ENCODE measurements at regions not wholly inside any gene's neighbourhood (a gene's known extent, or its start where the extent isn't known, plus 50 kb on each side); places are given as distances from the start of the nearest gene placed in this dataset.

DNA sequence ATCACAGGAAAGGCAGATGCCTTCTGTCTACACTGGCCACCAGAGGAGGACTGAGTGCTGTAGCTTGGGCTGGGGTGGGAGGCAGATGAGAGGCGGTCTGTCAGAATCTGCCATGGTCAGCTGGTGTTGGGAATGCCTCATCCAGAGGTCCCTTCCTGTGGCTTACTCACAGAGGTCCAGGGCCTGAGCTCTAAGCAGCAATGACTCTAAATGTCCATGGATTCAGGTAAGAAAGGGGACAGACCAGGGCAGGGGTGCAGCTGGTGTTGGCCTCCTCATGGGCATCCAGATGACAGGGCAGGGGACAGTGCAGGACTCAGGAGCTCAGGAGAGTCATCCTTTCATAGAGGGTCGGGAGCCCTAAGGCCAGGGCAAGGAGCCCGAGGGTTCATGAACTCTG lies 165.0 kb downstream of the ICE1 start:
- 50 to 61% methylated on average over 1 to 3 of the region's 3 CpGs for WGBS, 2 donors (ENCODE audit: low coverage in 1 of 2)
- no peaks in the 10 kb centered on the region for H3K4me1 ChIP-seq
- in situ Hi-C loops (cut with MboI; ENCODE audit: low pct_ligation_motif_present in 1 of 4, low pct_unique_long_range_greater_than_20kb in 1 of 4, low sequenced_read_pairs in 3 of 4) = no loop called here
- no peaks in the 10 kb centered on the region for H3K36me3 ChIP-seq
- H3K9me3 ChIP-seq = no peaks in the 10 kb centered on the region
- TF ChIP-seq EP300 (IDR thresholded peaks at IDR 0.05; ENCODE audit: low read depth) (no peak), POLR2A (IDR thresholded peaks at IDR 0.05) (no peak), POLR2AphosphoS5 (IDR thresholded peaks at IDR 0.05) (no peak), CTCF (IDR thresholded peaks at IDR 0.05) (no peak)
- DNase-seq = no peak
- intact Hi-C loops (cut with DNase I; ENCODE audit: low total_unique reads) = no loop called here
- no peak overlapping the region for H3K27ac ChIP-seq
- no peaks in the 10 kb centered on the region for H3K27me3 ChIP-seq
- no peak overlapping the region for H3K4me3 ChIP-seq

GRCh38 chr5:5586721-5587120 lies 164.2 kb downstream of the ICE1 start:
- no peak overlapping the region for H3K27ac ChIP-seq
- no peak for DNase-seq
- 20 to 42% methylated on average over 2 of the region's 2 CpGs for WGBS, 2 donors (ENCODE audit: low coverage in 1 of 2)
- no peaks in the 10 kb centered on the region for H3K9me3 ChIP-seq
- TF ChIP-seq EP300 (IDR thresholded peaks at IDR 0.05; ENCODE audit: low read depth) = no peak
- no peak for TF ChIP-seq CTCF (IDR thresholded peaks at IDR 0.05)
- no peak for TF ChIP-seq POLR2A (IDR thresholded peaks at IDR 0.05)
- no peak for TF ChIP-seq POLR2AphosphoS5 (IDR thresholded peaks at IDR 0.05)
- H3K4me3 ChIP-seq = no peak overlapping the region
- intact Hi-C loops (cut with DNase I; ENCODE audit: low total_unique reads) = no loop called here
- in situ Hi-C loops (cut with MboI; ENCODE audit: low pct_ligation_motif_present in 1 of 4, low pct_unique_long_range_greater_than_20kb in 1 of 4, low sequenced_read_pairs in 3 of 4) = no loop called here
- H3K27me3 ChIP-seq = no peaks in the 10 kb centered on the region
- H3K36me3 ChIP-seq = no peaks in the 10 kb centered on the region
- H3K4me1 ChIP-seq = no peaks in the 10 kb centered on the region

DNA sequence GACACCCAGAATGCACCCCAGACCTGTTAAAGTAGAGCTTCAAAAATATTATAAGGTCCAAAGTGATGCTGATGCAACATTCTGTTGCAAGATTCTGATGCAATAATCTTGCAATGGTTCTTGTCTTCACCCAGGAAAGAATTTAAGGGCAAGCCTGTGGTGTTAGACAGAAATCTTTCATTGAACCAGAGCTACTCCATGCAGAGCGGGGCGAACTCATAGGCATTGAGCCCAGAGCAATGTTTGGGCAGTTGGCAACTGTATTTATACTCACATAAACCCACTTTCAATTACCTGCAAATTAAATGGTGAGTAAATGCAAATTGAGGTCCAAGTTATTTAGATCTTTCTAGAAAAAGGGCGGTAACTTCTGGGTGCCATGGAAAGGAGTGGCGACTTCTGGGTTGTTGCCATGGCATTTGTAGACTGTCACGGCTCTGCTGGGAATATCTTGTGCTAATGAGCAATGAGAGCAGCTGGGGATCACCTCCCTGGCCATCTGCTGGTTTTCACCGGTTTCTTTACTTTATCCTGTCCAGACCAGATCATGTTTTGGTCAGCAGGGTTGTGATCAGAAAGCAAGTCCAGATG lies 163.4 kb downstream of the ICE1 start:
- in situ Hi-C loops (cut with MboI; ENCODE audit: low pct_ligation_motif_present in 1 of 4, low pct_unique_long_range_greater_than_20kb in 1 of 4, low sequenced_read_pairs in 3 of 4) (no loop called here), intact Hi-C loops (cut with DNase I; ENCODE audit: low total_unique reads) (no loop called here)
- Histone ChIP-seq H3K4me3 (no peak overlapping the region), H3K9me3 (no peaks in the 10 kb centered on the region), H3K27me3 (no peaks in the 10 kb centered on the region), H3K36me3 (no peaks in the 10 kb centered on the region), H3K4me1 (no peaks in the 10 kb centered on the region), H3K27ac (no peak overlapping the region)
- TF ChIP-seq POLR2AphosphoS5 (IDR thresholded peaks at IDR 0.05) (no peak), EP300 (IDR thresholded peaks at IDR 0.05; ENCODE audit: low read depth) (no peak), POLR2A (IDR thresholded peaks at IDR 0.05) (no peak), CTCF (IDR thresholded peaks at IDR 0.05) (no peak)
- DNase-seq = no peak
- WGBS, 2 donors (ENCODE audit: low coverage in 1 of 2) = 68% methylated on average over 6 of the region's 6 CpGs; no CpG with 5 or more reads in 1 of the 2 donors

DNA sequence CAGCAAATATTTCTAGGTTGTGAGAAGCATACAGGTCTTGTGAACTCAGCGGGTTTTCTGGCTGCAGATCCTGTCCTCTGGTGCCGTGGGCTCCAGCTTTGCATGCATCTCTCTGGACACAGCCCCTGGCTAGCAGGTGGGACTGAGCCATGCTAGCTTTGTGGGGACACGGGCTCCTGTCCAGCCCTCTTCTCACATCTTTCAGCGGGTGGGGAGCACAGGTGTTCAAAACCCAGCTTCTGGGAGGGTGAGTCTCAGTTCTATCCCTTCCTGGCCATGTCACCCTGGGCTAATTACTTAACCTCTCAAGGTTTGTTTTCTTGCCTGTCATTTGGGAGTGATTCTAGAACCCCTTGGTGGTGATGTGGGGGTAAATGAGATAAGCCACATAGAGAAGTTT lies 162.3 kb downstream of the ICE1 start:
- TF ChIP-seq POLR2A (IDR thresholded peaks at IDR 0.05) (no peak), POLR2AphosphoS5 (IDR thresholded peaks at IDR 0.05) (no peak), CTCF (IDR thresholded peaks at IDR 0.05) (no peak), EP300 (IDR thresholded peaks at IDR 0.05; ENCODE audit: low read depth) (no peak)
- H3K36me3 ChIP-seq = no peaks in the 10 kb centered on the region
- DNase-seq = no peak
- in situ Hi-C loops (cut with MboI; ENCODE audit: low pct_ligation_motif_present in 1 of 4, low pct_unique_long_range_greater_than_20kb in 1 of 4, low sequenced_read_pairs in 3 of 4) (no loop called here), intact Hi-C loops (cut with DNase I; ENCODE audit: low total_unique reads) (no loop called here)
- H3K9me3 ChIP-seq = no peaks in the 10 kb centered on the region
- H3K27me3 ChIP-seq = no peaks in the 10 kb centered on the region
- no peaks in the 10 kb centered on the region for H3K4me1 ChIP-seq
- WGBS, 2 donors (ENCODE audit: low coverage in 1 of 2) = 84% methylated on average over 4 of the region's 4 CpGs; no CpG with 5 or more reads in 1 of the 2 donors
- H3K27ac ChIP-seq = no peak overlapping the region
- no peak overlapping the region for H3K4me3 ChIP-seq

Measured in transverse colon (tissue), 4 donors.